NB4 (cell line): ENCODE measurements at regions not wholly inside any gene's neighbourhood (a gene's known extent, or its start where the extent isn't known, plus 50 kb on each side); places are given as distances from the start of the nearest gene placed in this dataset.

Experiments
- CTCF ChIP-seq: IDR thresholded peaks from one replicate; pipeline ENCODE4 v1.5.1; 2012; ENCODE audit warnings: low read depth, low read length
- MYC ChIP-seq: IDR thresholded peaks from 2 replicates; pipeline ENCODE4 v1.6.1; 2011; ENCODE audit warnings: low read depth, low read length
- POLR2A ChIP-seq: IDR thresholded peaks from 2 replicates; pipeline ENCODE4 v1.6.1; 2011; ENCODE audit warnings: mild to moderate bottlenecking; ENCODE audit not compliant: insufficient read length; ENCODE audit errors: extremely low read depth
- TF ChIP-seq, protein P1 (sequence below): IDR thresholded peaks from 2 replicates; pipeline ENCODE4 v1.6.1; 2011; ENCODE audit warnings: low read depth, low read length

GRCh38 chrX:28042826-28043564, 61.7 kb upstream of the DCAF8L1 start:
- TF ChIP-seq POLR2A (no peak), CTCF (no peak), MYC (no peak)
- TF ChIP-seq, protein P1, sequence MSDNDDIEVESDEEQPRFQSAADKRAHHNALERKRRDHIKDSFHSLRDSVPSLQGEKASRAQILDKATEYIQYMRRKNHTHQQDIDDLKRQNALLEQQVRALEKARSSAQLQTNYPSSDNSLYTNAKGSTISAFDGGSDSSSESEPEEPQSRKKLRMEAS: no peak
